Chondrocyte (in vitro differentiated cells): ENCODE measurements at regions not wholly inside any gene's neighbourhood (a gene's known extent, or its start where the extent isn't known, plus 50 kb on each side); places are given as distances from the start of the nearest gene placed in this dataset.

Experiments used
- DNase-seq: peaks from one replicate; pipeline ENCODE4 v3.0.0; 2021; ENCODE audit warnings: mixed read lengths, low spot score
- H3K27ac Mint-ChIP-seq: one replicate; pipeline ENCODE4 v1.8.0; 2021; ENCODE audit warnings: mild to moderate bottlenecking, moderate library complexity, mixed read lengths; ENCODE audit not compliant: unreplicated experiment
- H3K27me3 Mint-ChIP-seq: 2 replicates; pipeline ENCODE4 v1.8.0; 2021; ENCODE audit warnings: low read depth, mixed read lengths
- H3K36me3 Mint-ChIP-seq: 2 replicates; pipeline ENCODE4 v1.8.0; 2021; ENCODE audit warnings: low read depth, mixed read lengths
- H3K4me1 Mint-ChIP-seq: 2 replicates; pipeline ENCODE4 v1.8.0; 2021; ENCODE audit warnings: low read depth, mild to moderate bottlenecking, mixed read lengths
- H3K4me3 Mint-ChIP-seq: one replicate; pipeline ENCODE4 v1.8.0; 2021; ENCODE audit warnings: mild to moderate bottlenecking, moderate library complexity, mixed read lengths; ENCODE audit not compliant: unreplicated experiment
- H3K9me3 Mint-ChIP-seq: 2 replicates; pipeline ENCODE4 v1.8.0; 2021; ENCODE audit warnings: low read depth, mixed read lengths
- TF ChIP-seq, protein P1 (sequence below): fragments of 200-600 bp; sonication (generic); IDR thresholded peaks from 2 replicates; pipeline ENCODE4 v1.5.0; 2021; ENCODE audit warnings: antibody characterized with exemption, mild to moderate bottlenecking, moderate library complexity

DNA sequence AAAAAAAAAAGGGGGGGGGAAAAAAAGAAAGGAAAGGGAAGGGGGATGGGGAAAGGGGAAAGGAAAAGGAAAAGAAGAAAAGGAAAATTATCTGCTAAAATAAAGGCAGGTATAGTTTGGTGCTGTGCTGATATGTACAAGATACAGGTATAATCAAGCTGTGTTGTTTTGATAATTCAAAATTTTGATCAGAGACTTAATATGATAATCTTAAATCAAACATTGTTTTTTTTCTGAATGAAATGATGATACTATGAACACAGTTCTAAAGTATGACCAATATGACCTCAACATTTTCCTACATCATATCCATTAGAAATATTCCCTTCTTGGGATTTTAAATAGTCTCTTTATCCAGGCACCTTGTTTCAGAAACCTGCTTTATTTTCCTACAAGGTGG, 115.6 kb upstream of the TRPM3 start:
- Mint-ChIP-seq H3K27ac (no peak overlapping the region), H3K36me3 (no peaks in the 10 kb centered on the region), H3K9me3 (no peaks in the 10 kb centered on the region), H3K4me3 (no peak overlapping the region), H3K4me1 (no peaks in the 10 kb centered on the region), H3K27me3 (peaks cover 10% of the 10 kb centered on the region)
- DNase-seq = no peak
- TF ChIP-seq, protein P1, sequence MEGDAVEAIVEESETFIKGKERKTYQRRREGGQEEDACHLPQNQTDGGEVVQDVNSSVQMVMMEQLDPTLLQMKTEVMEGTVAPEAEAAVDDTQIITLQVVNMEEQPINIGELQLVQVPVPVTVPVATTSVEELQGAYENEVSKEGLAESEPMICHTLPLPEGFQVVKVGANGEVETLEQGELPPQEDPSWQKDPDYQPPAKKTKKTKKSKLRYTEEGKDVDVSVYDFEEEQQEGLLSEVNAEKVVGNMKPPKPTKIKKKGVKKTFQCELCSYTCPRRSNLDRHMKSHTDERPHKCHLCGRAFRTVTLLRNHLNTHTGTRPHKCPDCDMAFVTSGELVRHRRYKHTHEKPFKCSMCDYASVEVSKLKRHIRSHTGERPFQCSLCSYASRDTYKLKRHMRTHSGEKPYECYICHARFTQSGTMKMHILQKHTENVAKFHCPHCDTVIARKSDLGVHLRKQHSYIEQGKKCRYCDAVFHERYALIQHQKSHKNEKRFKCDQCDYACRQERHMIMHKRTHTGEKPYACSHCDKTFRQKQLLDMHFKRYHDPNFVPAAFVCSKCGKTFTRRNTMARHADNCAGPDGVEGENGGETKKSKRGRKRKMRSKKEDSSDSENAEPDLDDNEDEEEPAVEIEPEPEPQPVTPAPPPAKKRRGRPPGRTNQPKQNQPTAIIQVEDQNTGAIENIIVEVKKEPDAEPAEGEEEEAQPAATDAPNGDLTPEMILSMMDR = no peak

DNA sequence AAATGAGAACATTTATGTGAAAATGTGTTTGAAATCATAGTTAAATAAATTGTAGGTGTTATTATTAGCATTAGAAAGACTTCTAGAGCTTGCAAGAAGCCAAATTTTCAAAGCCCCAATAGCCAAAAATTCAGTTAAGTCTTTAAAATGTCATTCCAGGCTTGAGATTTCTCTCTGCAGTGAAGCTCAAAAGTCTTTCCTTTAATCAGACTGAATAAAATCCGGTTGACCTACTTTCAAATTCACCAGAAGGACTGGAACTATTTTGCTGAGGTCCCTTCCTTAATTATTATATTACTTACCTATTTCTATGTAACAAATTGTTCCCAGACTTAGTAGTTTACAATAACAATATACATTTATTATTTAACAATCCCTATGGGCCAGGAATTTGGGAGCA, 112.2 kb upstream of the TRPM3 start:
- no peak overlapping the region for H3K27ac Mint-ChIP-seq
- TF ChIP-seq, protein P1 = no peak
- no peak for DNase-seq

DNA sequence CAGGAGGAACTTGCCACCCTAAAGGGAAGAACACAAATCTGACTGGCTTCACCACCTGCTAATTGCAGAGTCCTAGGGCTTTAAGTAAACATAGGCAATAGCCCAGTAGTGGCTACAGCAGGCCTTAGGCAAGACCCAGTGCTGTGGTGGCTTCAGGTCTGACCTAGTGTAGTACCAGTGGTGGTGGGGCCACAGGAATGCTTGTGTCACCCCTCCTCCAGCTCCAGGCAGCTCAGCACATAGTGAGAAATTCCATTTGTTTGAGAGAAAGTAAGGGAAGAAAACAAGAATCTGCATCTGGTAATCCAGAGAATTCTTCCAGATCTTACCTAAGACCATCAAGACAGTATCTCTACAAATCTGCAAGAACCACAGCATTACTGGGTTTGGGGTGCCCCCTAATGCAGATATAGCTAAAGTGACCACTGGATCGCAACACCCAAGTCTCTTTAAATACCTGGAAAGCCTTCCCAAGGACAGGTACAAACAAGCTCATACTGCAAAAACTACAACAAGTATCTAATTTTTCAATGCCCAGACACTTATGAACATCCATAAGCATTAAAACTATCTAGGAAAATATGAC, 102.6 kb upstream of the TRPM3 start:
- H3K9me3 Mint-ChIP-seq = peaks cover 5% of the 10 kb centered on the region
- no peak overlapping the region for H3K27ac Mint-ChIP-seq
- no peaks in the 10 kb centered on the region for H3K36me3 Mint-ChIP-seq
- peaks cover 5% of the 10 kb centered on the region for H3K27me3 Mint-ChIP-seq
- no peak for DNase-seq
- H3K4me3 Mint-ChIP-seq = no peak overlapping the region
- TF ChIP-seq, protein P1 = no peak
- H3K4me1 Mint-ChIP-seq = no peaks in the 10 kb centered on the region

More for the DNA sequence above, 112.2 kb upstream of the TRPM3 start:
- Mint-ChIP-seq H3K4me3 (no peak overlapping the region), H3K36me3 (no peaks in the 10 kb centered on the region), H3K27me3 (peaks cover 5% of the 10 kb centered on the region), H3K9me3 (peaks cover 4% of the 10 kb centered on the region), H3K4me1 (no peaks in the 10 kb centered on the region)

GRCh38 chr9:71218774-71219173, 97.4 kb upstream of the TRPM3 start:
- no peak overlapping the region for H3K4me3 Mint-ChIP-seq
- peaks cover 11% of the 10 kb centered on the region for H3K9me3 Mint-ChIP-seq
- H3K4me1 Mint-ChIP-seq = no peaks in the 10 kb centered on the region
- H3K27me3 Mint-ChIP-seq = no peaks in the 10 kb centered on the region
- peaks cover 2% of the 10 kb centered on the region for H3K36me3 Mint-ChIP-seq
- H3K27ac Mint-ChIP-seq = no peak overlapping the region
- TF ChIP-seq, protein P1 = no peak
- no peak for DNase-seq

DNA sequence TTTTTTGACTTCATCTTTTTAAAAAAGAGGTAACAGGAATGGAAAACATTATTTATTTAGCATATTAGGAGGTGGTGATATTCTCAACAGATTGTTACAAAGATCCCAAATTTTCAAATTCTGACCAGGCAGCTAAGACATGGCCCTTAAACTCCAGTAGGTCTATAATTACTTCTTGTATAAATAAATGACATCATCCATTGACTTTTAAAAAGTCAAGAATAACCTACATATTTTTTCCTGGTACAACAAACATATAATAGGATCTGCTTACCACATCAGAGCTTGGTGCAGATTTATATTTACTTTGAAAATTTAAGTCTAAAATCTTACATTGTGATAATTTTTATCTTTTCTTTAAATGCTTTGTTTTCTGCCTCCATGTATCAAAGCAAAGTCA, 92.2 kb upstream of the TRPM3 start:
- no peak overlapping the region for H3K4me3 Mint-ChIP-seq
- no peaks in the 10 kb centered on the region for H3K4me1 Mint-ChIP-seq
- DNase-seq = no peak
- H3K9me3 Mint-ChIP-seq = peaks cover 26% of the 10 kb centered on the region
- no peak overlapping the region for H3K27ac Mint-ChIP-seq
- H3K27me3 Mint-ChIP-seq = no peaks in the 10 kb centered on the region
- peaks cover 2% of the 10 kb centered on the region for H3K36me3 Mint-ChIP-seq
- TF ChIP-seq, protein P1 = no peak
